ENCODE measurements at regions not wholly inside any gene's neighbourhood (a gene's known extent, or its start where the extent isn't known, plus 50 kb on each side); places are given as distances from the start of the nearest gene placed in this dataset.
"Not testable (repeated sequence)": the region's sequence is repeated elsewhere in the genome, so short reads cannot be mapped to it uniquely, and the experiment has no call there.

DNA sequence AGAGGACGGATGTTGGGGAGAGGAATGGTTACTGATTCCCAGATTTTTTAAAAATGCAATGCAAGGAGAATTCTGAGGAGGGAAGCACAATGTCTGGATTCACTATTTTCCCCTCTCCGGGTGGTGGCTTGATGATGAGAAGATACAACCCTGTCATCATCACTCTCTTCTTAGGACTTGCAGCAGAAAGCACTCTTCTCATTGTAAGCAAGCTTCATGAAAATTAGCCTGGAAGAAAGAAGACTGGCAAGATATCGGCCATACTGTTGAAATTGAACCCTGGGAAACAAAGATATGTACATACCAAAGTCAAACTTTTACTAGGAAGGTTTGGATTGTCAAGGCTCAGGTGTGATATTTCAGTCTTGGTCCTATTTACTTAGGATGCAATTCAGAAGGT lies 195.7 kb downstream of the EDN1 start:
- Histone ChIP-seq H3K27me3 (no peaks in the 10 kb centered on the region), H3K4me1 (no peaks in the 10 kb centered on the region), H3K27ac (no peak overlapping the region), H3K36me3 (no peaks in the 10 kb centered on the region), H3K9me3 (replicated peaks) (no peaks in the 10 kb centered on the region), H3K4me3 (no peak overlapping the region)
- DNase-seq, result no peak

DNA sequence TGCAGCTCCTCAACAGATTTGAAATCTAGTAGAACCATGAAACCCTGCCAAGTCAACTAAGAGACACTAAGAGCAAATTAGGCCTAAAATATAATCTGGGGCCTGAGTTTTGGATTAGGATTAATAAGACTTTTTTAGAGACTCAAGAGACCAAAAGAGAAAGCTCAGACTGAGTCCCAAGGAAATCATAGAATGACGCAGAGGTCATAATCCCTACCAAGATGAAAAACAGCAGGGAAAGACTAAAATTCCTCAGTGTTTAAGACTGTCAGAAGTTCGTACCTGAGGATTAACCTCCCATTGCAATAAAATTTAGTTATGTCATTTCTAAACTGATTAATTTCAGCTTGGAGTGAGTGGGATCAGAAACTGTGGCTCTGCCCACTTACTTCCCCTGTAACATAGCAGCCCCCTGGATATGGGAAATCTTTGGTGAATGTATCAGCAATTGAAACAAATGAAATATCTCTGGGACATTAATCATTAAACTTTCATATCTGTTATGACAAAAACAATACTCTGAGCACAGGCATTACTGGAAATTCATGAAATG lies 200.3 kb downstream of the EDN1 start:
- DNase-seq, result no peak
- Histone ChIP-seq H3K4me1 (no peaks in the 10 kb centered on the region), H3K4me3 (no peak overlapping the region), H3K27ac (no peak overlapping the region), H3K9me3 (replicated peaks) (no peaks in the 10 kb centered on the region), H3K36me3 (no peaks in the 10 kb centered on the region), H3K27me3 (no peaks in the 10 kb centered on the region)

DNA sequence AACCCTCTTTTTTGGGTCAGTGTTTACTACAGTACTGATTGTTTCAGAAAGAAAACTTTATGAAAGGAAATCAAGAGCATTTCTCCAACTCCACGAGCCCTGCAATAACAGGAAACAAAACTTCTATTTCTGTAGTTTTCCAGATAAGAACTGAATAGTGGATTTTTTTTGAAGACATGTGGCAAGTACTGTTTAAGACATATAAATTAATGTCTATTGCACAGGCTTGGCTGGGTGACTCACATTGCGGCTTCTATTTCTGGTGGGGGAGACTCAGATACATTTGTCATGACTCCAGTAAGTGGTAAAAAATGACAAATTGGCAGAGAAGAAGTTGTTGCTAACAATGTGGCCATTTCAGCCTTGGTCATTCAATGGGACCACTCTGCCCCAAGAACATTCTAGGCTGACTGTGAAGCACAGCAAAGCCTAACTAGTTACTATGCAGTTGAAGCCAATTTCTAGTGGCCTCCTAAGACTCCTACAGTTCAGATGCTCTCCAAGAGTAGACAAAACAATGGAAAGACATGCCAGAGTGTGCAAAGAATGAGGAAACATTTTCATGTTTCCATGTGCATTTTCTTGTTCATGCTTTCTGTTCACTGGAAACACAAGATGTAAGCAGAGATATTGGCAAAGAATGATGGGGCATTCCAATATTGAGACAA lies 200.9 kb downstream of the EDN1 start:
- DNase-seq, result no peak

DNA sequence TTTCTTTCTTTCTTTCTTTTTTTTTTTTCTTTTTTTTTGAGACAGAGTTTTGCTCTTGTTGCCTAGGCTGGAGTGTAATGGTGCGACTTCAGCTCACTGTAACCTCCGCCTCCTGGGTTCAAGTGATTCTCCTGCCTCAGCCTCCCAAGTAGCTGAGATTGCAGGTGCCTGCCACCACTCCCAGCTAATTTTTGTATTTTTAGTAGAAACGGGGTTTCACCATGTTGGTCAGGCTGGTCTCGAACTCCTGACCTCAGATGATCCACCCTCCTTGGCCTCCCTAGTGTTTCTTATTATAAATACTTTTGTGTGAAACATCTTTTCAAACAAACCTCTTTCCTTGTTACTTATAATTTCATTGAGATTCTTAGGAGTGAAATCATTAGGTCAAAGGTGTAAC lies 202.8 kb downstream of the EDN1 start:
- not testable (repeated sequence) for H3K4me3 ChIP-seq; H3K4me1 ChIP-seq; DNase-seq; H3K9me3 ChIP-seq (replicated peaks); H3K36me3 ChIP-seq; H3K27ac ChIP-seq; H3K27me3 ChIP-seq

More for the DNA sequence above, 200.9 kb downstream of the EDN1 start:
- Histone ChIP-seq H3K27ac (no peak overlapping the region), H3K9me3 (replicated peaks) (no peaks in the 10 kb centered on the region), H3K4me3 (no peak overlapping the region), H3K36me3 (no peaks in the 10 kb centered on the region), H3K27me3 (no peaks in the 10 kb centered on the region), H3K4me1 (no peaks in the 10 kb centered on the region)

DNA sequence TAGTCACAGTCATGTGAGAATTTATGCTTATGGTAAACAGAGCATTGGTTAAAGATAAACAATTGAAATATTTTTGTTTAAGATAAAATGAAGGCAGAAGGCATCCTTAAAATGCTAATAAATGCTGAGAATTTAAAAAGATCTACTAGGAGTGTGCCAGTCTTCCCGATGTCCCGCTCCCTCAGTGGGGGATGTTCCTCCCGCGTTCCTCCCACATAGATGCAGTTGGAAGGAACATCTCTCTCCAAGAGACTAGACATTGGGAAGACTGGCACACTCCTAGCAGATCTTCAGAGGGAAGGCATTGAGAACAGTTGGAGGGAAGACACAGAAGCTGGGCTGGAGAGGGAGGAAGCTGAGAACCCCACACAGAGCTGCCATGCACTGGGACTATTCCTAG lies 203.3 kb downstream of the EDN1 start:
- Histone ChIP-seq H3K36me3 (no peaks in the 10 kb centered on the region), H3K27me3 (no peaks in the 10 kb centered on the region), H3K27ac (no peak overlapping the region), H3K4me1 (no peaks in the 10 kb centered on the region), H3K4me3 (no peak overlapping the region), H3K9me3 (replicated peaks) (no peaks in the 10 kb centered on the region)
- no peak for DNase-seq

DNA sequence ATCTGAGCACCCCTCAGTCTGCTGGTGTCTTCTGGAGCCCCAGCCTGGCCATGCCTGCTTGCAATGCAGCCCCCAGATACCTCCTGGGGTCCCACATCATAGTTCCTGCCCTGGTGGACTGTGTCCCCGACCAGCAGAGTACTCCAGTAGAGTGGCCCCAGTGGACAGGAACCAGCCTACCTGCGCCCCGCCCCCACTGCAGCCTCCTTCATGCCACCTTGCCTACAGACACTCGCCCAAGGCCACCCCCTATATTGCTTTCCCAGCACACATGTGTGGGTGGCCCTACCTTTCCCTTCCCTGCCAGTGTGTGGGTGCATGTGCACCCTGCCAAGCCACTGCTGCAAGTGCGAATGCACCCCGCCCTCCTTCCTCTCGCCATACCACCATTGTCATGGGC lies 204.0 kb downstream of the EDN1 start:
- no peaks in the 10 kb centered on the region for H3K36me3 ChIP-seq
- no peak for DNase-seq
- H3K4me1 ChIP-seq, result no peaks in the 10 kb centered on the region
- H3K27ac ChIP-seq, result no peak overlapping the region
- no peaks in the 10 kb centered on the region for H3K9me3 ChIP-seq (replicated peaks)
- no peaks in the 10 kb centered on the region for H3K27me3 ChIP-seq
- no peak overlapping the region for H3K4me3 ChIP-seq

DNA sequence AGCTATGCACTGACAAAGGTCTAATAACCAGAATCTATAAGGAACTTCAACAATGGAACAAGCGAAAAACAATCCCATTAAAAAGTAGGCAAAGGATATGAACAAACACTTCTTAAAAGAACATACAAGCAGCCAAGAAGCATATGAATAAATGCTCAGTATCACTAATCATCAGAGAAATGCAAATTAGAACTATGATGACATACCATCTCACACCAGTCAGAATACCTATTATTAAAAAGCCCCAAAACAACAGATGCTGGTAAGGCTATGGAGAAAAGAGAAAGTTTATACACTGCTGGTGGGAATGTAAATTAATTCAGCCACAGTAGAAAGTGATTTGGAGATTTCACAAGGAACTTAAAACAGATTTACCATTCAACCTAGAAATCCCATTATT lies 211.8 kb downstream of the EDN1 start:
- no peak overlapping the region for H3K4me3 ChIP-seq
- H3K4me1 ChIP-seq, result no peaks in the 10 kb centered on the region
- no peaks in the 10 kb centered on the region for H3K36me3 ChIP-seq

DNA sequence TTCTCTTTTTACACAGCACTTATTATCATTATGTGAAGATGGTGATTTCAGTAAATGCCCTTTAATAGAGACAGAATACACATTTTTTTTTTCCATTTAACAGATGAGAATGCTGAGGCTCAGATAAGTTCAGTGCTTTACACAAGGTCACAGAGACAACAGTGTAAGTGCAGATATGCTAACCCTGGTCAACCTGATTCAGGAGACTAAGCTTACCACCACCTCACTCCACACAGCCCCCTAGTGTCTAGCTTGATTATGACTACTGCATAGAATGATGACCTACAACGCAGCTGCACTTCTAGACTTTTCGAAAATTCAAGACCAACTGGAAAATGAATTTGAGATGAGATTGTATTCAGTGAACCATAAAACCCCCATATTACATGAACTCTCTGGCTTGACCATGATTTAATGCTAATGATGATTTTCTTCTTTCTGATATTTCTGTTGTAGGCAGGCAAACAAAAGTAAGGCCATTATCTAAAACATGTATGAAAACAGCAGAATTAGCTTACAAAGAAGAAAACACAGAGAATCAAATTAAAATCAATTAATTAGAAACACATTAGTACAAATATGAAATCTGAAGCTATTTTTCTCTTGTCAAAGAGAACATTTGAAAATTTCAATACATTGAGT lies 212.1 kb upstream of the PHACTR1 start:
- no peaks in the 10 kb centered on the region for H3K4me1 ChIP-seq
- DNase-seq, result peak in 1 of 2 experiments; percentile 9

More for the DNA sequence above, 211.8 kb downstream of the EDN1 start:
- no peaks in the 10 kb centered on the region for H3K9me3 ChIP-seq (replicated peaks)
- H3K27me3 ChIP-seq, result no peaks in the 10 kb centered on the region
- no peak for DNase-seq
- H3K27ac ChIP-seq, result no peak overlapping the region

DNA sequence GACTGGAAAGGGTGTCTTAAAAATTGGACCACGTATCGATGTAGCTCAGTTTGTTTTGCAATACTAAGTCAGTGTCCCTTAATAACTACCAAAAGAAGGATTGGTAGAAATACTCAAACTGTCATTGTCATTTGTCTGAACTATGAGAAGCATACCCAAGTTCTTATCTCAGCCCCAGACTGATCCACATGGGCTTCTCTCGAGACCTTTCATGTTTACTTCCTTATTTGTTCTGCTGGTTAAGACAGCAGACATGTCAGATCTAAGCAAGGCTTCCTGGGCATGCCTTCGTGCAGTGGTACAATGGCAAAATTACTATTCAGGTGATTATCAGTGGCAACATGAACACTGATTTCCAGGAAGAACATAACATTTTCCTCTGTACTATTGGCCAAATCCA lies 211.1 kb upstream of the PHACTR1 start:
- Histone ChIP-seq H3K27ac (no peak overlapping the region), H3K4me1 (no peaks in the 10 kb centered on the region), H3K9me3 (replicated peaks) (no peaks in the 10 kb centered on the region), H3K36me3 (no peaks in the 10 kb centered on the region), H3K27me3 (no peaks in the 10 kb centered on the region), H3K4me3 (no peak overlapping the region)
- DNase-seq, result no peak

More for the DNA sequence above, 212.1 kb upstream of the PHACTR1 start:
- Histone ChIP-seq H3K27ac (no peak overlapping the region), H3K4me3 (no peak overlapping the region), H3K9me3 (replicated peaks) (no peaks in the 10 kb centered on the region), H3K36me3 (no peaks in the 10 kb centered on the region), H3K27me3 (no peaks in the 10 kb centered on the region)

DNA sequence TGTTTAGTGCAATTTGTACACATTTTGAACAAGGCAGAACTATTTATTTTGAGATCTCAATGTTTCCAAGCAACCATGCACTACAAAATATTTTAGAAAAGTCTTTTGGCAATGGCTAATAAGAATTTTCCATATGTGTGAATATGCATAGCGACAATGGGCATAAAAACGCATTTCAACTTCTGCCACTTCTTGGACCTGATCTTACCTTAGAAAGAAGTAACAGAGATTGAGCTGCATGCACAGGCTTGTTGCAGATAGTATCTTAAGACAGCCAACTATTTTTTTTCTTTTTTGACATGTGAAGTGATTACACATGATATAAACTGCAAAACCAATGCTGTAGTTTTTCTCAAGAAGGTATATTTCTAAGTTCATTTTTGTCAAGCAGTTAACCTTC lies 210.4 kb upstream of the PHACTR1 start:
- H3K27ac ChIP-seq, result no peak overlapping the region
- DNase-seq, result no peak
- H3K27me3 ChIP-seq, result no peaks in the 10 kb centered on the region
- H3K9me3 ChIP-seq (replicated peaks), result no peaks in the 10 kb centered on the region
- no peaks in the 10 kb centered on the region for H3K4me1 ChIP-seq
- H3K4me3 ChIP-seq, result no peak overlapping the region
- H3K36me3 ChIP-seq, result no peaks in the 10 kb centered on the region

DNA sequence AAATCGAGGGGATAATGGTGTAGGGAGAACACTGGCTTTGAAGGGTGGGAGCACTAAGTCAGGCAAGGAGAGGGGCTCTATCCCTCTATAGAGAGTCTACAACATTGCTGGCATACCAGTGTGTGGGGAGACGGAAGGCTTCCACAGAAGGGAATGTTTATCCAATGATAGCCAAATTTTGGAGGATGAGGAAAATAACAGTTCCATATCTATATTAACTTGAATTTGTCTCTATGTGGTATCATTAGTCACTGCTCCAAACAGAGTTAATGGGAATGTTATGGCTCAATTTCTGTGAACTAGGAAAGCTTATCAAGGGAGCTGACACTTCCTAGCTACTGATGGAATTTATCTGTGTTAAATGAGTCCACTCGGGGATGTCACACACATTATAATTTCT lies 208.9 kb upstream of the PHACTR1 start:
- Histone ChIP-seq H3K36me3 (no peaks in the 10 kb centered on the region), H3K4me3 (no peak overlapping the region), H3K9me3 (replicated peaks) (no peaks in the 10 kb centered on the region), H3K27me3 (no peaks in the 10 kb centered on the region), H3K27ac (no peak overlapping the region), H3K4me1 (no peaks in the 10 kb centered on the region)
- DNase-seq, result no peak

DNA sequence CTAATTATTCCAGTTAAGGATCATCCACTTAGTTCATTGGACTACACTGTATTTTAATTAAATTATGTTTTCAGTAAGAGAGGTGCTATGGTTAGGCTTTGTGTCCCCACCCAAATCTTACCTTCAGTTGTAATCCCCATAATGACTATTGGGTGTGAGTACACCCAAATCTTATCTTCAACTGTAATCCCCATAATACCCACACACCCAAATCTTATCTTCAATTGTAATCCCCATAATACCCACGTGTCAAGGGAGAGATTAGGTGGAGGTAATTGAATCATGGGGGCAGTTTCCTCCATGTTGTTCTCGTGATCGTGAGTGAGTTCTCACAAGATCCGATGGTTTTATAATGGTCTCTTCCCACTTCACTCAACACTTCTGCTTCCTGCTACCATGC lies 208.0 kb upstream of the PHACTR1 start:
- Histone ChIP-seq H3K27me3 (no peaks in the 10 kb centered on the region), H3K27ac (no peak overlapping the region), H3K9me3 (replicated peaks) (no peaks in the 10 kb centered on the region), H3K36me3 (no peaks in the 10 kb centered on the region), H3K4me3 (no peak overlapping the region), H3K4me1 (no peaks in the 10 kb centered on the region)
- DNase-seq, result no peak

DNA sequence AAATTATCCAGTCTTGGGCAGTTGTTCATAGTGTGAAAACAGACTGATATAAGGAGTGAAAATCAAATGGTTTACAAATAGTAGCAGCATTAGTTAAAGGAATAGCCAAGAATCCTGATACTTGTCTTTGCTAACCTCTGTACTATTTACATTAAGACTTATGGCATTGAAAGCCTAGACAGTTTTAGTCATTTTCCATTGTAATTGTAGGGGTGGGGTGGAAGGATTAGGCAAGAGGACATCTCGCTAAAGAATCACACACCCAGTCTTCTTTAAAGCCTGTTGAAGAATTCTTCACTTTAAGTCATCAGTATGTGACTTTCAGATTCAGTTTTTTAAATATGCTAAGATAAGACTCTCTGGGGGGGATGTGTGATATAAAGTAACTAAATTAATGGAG lies 207.5 kb upstream of the PHACTR1 start:
- no peaks in the 10 kb centered on the region for H3K27me3 ChIP-seq
- no peak overlapping the region for H3K4me3 ChIP-seq
- H3K27ac ChIP-seq, result no peak overlapping the region
- H3K9me3 ChIP-seq (replicated peaks), result no peaks in the 10 kb centered on the region
- no peaks in the 10 kb centered on the region for H3K4me1 ChIP-seq
- DNase-seq, result no peak
- H3K36me3 ChIP-seq, result no peaks in the 10 kb centered on the region

DNA sequence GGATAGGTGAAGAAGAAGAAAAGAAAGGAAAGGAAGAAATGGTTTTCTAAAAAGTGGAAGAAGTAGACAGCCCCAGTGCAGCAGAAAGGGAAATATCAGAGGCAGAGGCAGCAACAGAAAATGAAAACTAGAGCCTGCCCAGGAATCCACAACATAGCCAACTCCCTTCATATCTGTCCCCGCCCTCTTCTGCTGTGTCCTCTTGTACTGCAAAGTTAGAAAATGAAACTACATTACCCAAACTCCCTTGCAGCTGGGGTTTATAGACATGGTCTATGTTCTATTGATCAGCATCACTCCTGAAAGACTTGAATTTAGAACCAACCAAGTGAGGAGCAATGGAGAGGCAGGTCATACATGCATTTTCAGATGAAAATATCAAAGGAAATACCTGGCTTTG lies 200.5 kb upstream of the PHACTR1 start:
- no peaks in the 10 kb centered on the region for H3K4me1 ChIP-seq

DNA sequence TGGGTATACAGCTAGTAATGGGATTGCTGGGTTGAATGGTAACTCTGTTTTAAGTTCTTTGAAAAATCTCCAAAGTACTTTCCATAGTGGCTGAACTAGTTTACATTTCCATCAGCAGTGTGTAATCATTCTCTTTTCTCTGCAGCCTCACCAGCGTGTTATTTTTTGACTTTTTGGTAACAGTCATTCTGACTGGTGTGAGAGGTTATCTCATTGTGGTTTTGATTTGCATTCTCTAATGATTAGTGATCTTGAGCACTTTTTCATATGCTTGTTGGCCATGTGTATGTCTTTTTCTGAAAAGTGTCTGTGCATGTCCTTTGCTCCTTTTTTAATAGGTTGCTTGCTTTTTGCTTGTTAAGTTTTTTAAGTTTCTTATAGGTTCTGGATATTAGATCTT lies 194.2 kb upstream of the PHACTR1 start:
- H3K9me3 ChIP-seq (replicated peaks), result no peaks in the 10 kb centered on the region
- no peak for DNase-seq
- H3K27me3 ChIP-seq, result no peaks in the 10 kb centered on the region
- no peak overlapping the region for H3K4me3 ChIP-seq
- H3K4me1 ChIP-seq, result no peaks in the 10 kb centered on the region
- no peak overlapping the region for H3K27ac ChIP-seq
- no peaks in the 10 kb centered on the region for H3K36me3 ChIP-seq

More for the DNA sequence above, 200.5 kb upstream of the PHACTR1 start:
- H3K27ac ChIP-seq, result no peak overlapping the region
- no peaks in the 10 kb centered on the region for H3K9me3 ChIP-seq (replicated peaks)
- H3K4me3 ChIP-seq, result no peak overlapping the region
- H3K27me3 ChIP-seq, result no peaks in the 10 kb centered on the region
- no peaks in the 10 kb centered on the region for H3K36me3 ChIP-seq
- DNase-seq, result no peak

DNA sequence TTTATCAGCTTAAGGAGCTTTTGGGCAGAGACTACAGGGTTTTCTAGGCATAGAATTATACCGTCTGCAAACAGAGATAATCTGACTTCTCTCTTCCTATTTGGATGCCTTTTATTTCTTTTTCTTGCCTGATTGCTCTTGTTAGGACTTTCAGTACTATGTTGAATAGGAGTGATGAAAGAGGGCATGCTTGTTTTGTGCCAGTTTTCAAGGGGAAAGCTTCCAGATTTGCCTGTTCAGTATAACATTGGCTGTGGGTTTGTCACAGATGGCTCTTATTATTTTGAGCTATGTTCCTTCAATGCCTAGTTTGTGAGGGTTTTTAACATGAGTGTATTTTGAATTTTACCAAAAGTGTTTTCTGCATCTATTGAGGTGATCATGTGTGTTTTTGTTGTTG lies 192.8 kb upstream of the PHACTR1 start:
- no peaks in the 10 kb centered on the region for H3K36me3 ChIP-seq
- DNase-seq, result no peak
- no peaks in the 10 kb centered on the region for H3K27me3 ChIP-seq
- H3K9me3 ChIP-seq (replicated peaks), result no peaks in the 10 kb centered on the region
- no peak overlapping the region for H3K4me3 ChIP-seq
- no peak overlapping the region for H3K27ac ChIP-seq
- H3K4me1 ChIP-seq, result no peaks in the 10 kb centered on the region

All from SJCRH30 (cell line).